OCI-LY3 (cell line): ENCODE measurements at regions not wholly inside any gene's neighbourhood (a gene's known extent, or its start where the extent isn't known, plus 50 kb on each side); places are given as distances from the start of the nearest gene placed in this dataset.

ENCODE experiments used
- EZH2phosphoT487 ChIP-seq: fragments of 200-600 bp; shearing (Covaris generic); IDR thresholded peaks from 2 replicates; pipeline ENCODE4 v1.6.1; 2018; ENCODE audit warnings: antibody characterized with exemption, mixed run types, low read depth
- TF ChIP-seq, protein P1 (sequence below): fragments of 200-600, 300-600 bp; sonication (generic); IDR thresholded peaks from 2 replicates; pipeline ENCODE4 v1.5.1; 2014; ENCODE audit warnings: antibody characterized with exemption, low read length, low read depth

DNA sequence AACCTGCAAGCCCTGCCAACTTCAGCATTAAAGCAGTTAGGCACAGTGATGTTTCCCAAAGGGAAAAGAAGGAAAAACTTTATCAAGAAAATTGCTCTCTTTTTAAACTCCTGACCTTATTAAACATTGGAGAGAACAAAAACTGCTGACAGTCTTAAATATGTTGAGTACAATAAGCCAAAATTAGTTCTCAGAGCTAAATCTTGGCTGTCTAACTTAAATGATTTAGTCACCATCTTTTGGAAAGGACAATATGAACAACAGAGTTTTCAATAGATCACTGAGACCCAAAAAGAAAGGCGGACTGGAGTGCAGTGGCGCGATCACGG, 70.8 kb downstream of the DUSP6 start:
- TF ChIP-seq, protein P1, sequence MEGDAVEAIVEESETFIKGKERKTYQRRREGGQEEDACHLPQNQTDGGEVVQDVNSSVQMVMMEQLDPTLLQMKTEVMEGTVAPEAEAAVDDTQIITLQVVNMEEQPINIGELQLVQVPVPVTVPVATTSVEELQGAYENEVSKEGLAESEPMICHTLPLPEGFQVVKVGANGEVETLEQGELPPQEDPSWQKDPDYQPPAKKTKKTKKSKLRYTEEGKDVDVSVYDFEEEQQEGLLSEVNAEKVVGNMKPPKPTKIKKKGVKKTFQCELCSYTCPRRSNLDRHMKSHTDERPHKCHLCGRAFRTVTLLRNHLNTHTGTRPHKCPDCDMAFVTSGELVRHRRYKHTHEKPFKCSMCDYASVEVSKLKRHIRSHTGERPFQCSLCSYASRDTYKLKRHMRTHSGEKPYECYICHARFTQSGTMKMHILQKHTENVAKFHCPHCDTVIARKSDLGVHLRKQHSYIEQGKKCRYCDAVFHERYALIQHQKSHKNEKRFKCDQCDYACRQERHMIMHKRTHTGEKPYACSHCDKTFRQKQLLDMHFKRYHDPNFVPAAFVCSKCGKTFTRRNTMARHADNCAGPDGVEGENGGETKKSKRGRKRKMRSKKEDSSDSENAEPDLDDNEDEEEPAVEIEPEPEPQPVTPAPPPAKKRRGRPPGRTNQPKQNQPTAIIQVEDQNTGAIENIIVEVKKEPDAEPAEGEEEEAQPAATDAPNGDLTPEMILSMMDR = no peak
- TF ChIP-seq EZH2phosphoT487 = no peak
